OCI-M2 (cell line): ENCODE measurements at regions not wholly inside any gene's neighbourhood (a gene's known extent, or its start where the extent isn't known, plus 50 kb on each side); places are given as distances from the start of the nearest gene placed in this dataset.
"Not testable (repeated sequence)": the region's sequence is repeated elsewhere in the genome, so short reads cannot be mapped to it uniquely, and the experiment has no call there.

ENCODE experiments used
- DNase-seq: peaks from one replicate; lab custom pipeline; 2025; ENCODE audit not compliant: unreplicated experiment; lab: John Stamatoyannopoulos, UW

DNA sequence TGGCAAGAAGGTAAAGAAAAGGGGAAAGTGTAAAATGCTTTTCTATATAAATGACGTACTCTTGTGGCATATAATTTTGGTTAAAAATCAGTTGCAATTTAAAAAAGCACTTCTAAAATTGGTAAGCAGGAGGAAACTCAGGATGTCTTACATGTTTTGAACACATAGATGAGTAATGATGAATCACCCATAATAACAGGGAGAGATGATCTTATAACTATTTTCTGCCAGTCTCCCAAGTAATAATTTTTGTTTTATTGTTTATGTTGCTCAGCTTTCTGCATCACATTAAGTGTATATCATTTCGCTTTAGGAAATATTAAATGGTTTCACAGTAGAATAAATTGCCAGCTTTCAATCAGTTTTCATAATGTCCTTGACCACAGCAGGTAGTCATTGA lies 1430.7 kb upstream of the PCDH20 start:
- no peak for DNase-seq

DNA sequence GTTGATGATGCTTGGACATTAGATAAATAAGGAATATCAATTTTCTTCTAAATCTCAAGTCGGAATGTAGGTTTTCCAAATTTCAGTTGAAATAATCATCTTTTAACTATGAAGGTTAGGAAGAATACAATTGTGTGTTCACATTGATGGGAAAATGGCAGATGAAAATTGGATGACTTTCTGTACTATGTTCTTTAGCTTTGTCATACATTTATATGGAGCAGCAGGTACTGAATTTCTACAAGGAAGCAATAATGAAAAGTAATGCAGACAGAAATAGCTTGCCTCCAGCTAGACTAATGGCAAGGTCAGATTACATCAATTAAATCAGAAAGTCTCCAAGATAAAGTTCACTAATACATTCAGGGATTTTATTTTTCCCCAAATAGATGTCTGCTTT lies 1423.7 kb upstream of the PCDH20 start:
- no peak for DNase-seq

DNA sequence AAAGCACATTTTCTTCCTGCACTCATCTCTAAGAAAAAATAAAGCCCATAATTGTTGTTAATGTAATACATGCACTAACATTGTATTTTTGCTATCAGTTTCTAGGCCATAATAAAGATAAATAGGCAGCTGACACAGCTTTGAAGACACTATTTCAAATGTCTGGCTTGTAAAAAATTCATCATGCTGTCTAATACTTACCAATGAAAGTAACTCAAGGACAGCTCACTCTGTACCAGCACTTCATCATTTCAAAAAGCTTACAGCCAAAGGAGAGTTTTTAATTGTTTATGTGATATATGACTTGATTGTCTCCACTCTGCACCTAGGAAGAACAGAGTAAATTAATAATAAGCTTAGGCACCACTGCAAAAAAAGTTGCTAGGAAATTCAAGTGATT lies 1423.3 kb upstream of the PCDH20 start:
- DNase-seq = no peak

DNA sequence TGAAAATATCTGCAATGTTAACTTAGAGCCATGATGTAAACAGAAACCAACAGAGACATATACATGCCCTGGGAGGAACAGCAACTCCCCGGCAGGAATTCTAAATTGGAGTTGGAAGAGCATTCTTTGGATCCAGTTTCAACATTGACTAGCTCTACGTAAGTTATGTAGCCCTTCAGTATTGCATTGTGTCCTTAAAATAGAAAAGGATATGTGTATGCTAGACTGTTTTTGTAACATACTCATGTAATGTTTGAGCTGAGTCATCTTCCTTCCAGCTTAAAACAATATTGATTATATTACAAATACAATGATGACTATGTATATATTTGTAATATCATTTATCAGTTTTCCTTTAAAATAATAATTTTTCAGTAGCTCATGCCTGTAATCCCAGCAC lies 1422.2 kb upstream of the PCDH20 start:
- DNase-seq = no peak

DNA sequence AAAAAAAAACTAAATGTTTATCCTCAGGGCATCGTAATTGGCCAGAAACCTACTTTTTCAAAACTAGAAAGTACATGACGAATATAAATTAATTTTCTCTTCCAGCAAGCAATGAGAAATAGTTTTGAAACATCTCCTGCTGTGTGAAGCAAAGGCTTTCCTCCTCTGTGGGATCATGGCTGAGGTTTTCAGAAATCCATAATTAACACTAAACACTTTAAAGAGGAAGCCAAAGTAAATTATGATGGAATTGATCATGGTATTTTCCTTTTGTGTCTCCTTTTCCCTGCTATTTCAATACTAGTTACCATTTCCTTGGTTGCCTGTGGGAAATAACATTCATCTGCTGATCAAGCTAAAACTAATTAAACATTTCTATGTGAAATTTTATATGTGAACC lies 1413.8 kb upstream of the PCDH20 start:
- DNase-seq = no peak

DNA sequence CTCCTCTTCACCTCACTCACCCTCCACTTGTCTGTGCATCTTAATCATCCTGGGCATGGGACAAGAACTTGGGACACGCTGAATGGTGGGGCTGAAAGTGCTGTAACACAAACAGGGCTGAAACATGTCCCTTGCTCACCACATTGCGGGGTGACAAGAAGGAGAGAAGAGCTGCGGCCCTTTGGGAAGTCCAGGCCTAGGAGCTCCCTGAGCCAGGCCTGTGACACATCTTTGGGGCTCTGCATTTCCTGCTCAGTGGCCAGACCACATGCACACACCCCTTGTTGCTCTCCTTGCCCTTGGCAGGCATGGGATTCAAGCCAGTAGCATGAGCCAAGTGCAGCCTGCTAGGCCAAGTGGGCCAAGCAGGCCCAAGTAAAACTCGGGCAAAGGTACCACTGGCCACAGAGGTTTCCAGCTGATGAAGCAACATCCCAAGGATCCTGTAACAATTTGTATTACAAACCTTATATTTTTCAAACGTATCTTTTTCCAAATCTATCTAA lies 1384.3 kb upstream of the PCDH20 start:
- no peak for DNase-seq

DNA sequence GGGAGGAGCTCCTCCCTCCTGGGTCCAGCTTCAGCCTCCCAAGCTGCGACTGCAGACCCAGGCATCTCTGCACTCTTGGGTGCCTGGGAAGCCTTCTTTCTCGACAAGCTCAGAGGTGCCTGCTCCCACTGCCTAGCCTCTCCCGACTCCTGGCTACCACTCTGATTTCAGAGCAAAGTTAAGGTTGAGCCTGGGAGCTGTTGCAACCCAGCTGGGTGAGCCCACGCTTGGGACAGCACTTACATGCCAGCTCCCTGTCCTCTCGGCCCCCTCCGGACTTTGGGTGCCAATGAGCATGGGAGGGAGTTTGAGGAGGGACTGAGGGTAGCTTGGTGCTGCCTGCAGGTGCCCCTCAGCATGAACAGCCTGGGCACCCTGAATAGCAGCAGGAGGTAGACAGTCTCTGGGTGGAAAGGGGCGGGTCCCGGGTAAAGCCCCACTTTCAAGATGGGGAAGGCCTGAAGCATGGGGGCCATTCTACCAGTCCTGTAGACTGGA lies 1383.4 kb upstream of the PCDH20 start:
- DNase-seq = no peak

DNA sequence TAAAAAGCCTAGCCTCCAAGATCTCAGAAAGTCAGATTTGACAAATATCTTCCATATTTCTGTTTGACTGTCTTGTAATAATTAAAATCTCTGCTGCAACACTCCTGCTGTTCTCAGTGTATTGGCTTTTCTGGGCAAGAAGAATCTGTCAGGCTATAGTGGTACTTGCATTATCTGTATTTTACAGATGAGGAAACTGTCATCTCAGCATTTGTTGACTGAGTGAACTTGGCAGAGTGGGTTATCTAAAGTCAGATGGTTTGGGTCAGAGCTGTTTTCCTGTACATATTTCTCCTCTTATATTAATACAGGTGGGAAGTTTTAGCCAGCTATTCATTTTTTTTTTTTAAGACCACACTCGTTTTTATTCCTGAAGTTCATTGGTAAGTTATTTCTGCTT lies 1378.2 kb upstream of the PCDH20 start:
- no peak for DNase-seq

DNA sequence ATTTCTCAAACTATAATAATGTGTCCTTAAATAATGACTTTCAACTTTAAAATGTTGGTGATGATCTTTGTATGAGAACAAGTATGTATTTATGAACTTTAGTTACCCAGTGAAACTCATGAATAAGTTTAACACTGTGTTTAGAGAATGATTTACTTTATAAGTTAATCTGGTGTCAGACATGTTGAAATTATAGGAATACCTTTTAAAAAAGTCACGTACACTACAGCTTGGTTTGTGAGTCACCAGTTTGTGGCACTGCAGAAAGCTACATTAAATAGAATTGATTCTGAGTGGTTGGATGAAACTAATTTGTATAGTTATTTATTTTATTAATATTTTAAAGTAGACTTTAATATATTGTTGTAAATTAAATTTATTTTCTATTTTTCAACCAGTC lies 1366.2 kb upstream of the PCDH20 start:
- no peak for DNase-seq

DNA sequence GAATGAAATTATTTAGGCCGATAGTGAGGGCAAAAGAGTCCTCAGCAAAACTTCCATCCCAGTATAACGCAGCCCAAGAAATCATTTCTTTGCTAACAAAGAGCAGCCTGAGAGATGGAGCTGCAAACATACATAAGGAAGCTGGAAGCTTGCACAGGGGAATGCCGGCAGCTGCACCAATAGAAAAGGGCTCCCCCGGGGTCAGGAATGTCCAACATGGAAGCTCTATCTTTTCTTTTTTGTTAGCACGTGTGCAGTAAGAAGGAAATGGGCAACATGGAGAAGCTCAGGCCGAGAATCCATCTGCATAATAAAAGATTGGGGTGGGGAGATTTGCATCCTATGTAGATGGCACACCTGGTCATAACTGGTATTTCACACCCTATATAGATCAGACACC lies 1363.5 kb upstream of the PCDH20 start:
- DNase-seq = no peak

DNA sequence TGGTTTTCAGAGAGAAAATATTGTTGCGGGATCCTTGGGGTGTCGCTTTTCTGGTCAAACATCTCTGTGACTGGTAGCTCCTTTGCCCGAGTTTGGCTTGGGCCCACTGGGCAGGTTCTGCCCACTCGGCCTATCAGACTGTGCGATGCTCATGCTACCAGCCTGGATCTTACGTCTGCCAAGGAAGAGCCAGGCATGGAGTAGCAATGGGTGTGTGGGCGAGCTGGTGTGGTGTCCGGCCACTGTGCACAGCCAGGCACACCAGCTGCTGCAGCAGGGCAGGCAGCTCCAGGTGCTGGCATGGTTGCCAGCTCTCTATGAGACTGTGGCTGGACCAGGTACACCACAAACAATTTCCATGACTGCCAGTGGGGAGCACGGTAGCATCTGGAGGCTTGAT lies 1351.8 kb upstream of the PCDH20 start:
- DNase-seq = no peak

DNA sequence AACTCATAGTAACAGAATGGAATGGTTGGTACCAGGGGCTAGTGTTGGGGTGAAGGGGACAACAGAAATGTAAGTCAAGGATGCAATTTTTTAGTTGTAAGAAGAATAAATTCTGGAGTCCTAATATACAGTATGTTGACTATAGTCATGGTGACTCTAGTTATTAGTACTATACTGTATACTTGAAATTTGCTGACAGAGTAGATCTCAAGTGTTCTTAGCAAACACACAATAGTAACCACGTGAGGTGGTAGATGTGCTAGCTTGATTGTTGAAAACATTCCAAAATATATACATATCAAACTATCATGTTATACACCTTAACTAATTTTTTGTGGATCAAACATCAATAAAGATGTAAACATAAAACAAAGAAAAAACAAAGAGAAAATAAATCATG lies 1345.1 kb upstream of the PCDH20 start:
- DNase-seq = no peak

DNA sequence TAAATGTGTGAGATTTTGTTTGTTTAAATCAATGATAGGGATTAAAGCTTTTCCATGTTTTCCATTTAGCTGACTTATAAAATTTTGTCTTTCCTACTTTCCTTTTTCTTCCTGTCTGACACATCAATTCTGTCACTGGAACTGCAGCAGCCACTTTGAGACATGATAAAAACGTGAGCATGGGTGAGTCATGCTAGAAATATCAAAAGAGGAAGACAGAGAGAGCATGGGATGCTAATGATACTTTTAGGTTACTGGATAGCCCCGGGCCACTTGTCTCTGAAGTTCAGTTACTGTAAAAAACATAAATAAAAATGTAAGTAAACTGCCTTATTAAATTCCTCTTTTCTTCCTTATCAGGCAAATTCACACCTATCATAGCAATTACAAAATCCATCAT lies 1332.0 kb upstream of the PCDH20 start:
- no peak for DNase-seq

DNA sequence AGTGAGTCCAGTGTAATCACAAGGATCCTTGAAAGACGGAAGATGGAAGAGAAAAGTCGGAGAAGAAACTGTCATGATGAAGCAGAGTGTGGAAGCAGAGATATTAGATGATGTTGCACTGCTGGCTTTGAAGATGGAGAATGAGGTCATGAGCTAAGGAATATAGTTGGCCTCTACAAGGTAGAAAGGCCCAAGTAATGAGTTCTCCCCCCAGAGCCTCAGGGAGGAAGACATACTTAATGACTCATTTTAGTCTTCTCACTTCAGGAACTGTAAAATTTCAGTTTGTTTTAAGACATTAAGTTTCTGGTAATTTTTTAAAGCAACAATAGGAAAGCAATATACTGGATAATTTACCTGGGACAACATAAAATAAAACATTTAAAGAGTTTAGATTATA lies 1331.5 kb upstream of the PCDH20 start:
- no peak for DNase-seq

DNA sequence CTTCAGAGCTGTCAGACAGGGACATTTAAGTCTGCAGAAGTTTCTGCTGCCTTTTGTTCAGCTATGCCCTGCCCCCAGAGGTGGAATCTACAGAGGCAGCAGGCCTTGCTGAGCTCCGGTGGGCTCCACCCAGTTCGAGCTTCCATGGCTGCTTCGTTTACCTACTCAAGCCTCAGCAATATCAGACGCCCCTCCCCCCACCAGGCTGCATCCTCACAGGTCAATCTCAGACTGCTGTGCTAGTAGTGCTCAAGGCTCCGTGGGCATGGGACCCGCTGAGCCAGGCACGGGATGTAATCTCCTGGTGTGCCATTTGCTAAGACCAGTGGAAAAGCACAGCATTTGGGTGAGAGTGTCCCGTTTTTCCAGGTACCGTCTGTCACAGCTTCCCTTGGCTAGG lies 1314.1 kb upstream of the PCDH20 start:
- not testable (repeated sequence) for DNase-seq

DNA sequence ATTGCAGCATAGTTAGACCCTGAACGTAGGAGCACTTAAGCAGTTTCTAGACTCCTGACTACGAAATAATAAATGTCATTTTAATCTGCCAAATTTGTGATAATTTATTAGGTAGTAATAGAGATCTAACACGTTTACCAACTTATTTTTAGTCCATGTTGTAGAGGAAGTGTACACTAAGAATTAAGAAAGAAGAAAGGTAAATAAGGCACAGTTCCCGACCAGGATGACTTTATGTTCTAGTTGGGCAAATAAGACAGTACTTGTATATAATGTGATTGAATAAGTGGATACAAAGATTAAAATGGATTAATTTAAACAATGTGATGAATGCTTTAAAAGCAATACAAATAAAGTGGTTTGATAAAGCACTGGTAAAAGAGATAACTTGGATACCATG lies 1306.2 kb upstream of the PCDH20 start:
- no peak for DNase-seq

DNA sequence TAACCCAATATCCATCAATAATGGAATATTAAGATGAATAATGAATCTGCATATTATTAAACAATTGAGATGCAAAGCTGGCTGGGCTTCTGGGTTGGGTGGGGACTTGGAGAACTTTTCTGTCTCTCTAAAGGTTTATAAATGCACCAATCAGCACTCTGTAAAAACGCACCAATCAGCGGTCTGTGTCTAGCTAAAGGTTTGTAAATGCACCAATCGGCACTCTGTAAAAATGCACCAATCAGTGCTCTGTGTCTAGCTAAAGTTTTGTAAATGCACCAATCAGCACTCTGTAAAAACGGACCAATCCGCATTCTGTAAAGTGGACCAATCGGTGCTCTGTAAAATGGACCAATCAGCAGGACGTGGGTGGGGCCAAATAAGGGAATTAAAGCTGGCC lies 1296.3 kb upstream of the PCDH20 start:
- not testable (repeated sequence) for DNase-seq

DNA sequence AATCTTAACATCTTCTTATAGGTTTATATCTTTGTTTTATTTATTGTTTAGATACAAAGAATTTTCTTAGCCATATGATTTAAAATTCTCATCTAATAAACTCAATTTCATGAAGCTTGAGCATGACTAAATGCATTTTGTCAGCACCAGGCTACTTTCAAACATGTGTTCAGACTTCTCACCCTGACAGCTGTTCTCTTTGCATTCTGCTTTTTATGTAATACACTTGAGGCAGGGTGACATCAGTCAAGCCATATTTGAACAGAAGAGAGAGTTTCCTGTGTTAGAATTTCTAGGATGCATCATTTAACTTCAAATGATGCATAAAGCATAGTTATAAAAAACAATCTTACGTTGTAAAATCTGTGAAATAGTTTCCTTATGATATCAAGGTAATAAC lies 1295.1 kb upstream of the PCDH20 start:
- DNase-seq = no peak

DNA sequence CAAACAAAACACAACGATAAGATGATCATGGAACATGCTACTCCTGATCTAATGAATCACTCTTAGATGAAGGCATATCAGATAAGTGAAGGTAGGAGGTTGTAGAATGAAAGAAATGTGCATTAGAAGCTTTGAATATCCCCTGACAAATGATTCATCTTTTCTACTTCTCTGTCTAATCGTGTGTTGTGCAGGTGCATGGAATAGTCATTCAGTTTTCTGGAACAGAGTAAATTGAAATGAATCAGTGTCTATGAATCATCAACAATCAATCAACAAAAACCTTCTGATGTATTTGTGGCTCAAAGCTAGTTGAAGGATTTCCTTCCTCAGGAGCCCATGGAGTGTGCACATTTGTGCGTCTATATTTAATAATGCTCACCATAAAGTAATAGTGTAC lies 1290.4 kb upstream of the PCDH20 start:
- DNase-seq = no peak

DNA sequence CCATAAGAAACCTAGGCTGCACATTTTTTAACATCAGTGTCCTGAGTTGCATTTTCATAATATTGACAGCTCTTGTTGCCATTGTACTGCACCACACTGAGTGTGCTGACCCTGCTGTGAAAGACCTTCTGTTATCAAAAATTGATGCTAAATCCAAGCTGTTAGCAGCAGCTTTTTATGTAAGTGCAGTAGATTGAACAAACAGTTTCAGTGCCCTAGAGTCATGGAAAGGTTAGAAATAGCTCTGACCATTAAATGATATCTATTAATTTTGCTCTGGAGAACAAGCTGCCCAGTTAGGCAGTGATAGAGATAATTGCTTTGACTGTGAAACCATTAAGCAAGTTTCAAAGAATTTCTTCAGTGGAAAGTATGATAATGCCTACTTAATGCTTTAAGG lies 1289.2 kb upstream of the PCDH20 start:
- no peak for DNase-seq

DNA sequence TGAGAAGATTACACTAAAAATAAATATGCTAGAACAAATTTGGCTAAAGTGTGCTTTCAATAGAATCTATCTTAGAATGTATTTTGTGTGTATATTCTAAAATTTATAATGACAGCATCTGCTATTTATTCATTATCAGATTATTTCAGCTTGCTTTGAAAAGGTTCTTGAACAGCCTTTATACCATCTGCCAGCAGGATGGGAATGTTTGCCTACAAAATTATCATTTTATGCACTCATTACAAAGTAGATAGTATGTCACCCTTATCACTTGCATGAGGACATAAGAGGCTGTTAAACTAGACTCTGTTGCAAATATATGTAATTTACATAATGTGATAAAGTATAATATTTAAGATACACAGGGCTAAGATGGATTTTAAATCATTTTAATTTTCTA lies 1286.9 kb upstream of the PCDH20 start:
- DNase-seq = no peak

DNA sequence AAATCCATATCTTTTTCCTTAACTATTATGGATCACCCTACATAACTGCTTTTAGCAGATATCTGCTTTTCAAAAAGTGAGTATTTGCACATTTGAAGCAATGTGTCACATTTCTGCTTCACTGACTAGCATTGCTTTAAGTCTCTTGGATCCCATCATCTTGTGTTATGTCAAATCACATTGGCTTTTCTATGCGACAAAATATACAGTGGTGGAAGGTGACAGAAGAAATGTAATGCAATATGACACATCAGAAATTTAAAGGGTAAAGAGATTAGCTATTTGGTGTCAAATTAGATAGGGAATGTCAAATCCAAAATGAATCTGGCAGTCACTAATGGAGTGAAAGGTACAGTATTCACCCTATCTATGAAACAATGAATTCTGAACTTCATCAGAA lies 1282.1 kb upstream of the PCDH20 start:
- no peak for DNase-seq

DNA sequence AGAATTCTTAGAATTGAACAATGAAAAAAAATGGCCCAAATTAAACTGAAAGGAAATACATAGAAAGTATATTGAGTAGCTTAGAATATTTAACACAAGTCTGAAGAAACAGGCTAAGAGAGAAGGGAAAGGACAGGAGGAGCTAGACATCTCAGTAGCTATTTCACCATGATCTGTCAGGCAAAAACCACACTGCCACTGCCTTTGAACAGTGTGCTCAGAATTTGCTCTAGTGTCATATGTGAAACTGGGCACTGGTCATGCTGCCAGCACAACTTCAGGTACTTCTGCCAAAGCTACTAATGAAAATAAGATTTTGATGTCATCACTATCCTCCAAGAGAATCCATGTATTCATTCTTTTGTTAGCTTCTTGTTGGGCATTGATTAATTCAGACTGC lies 1280.8 kb upstream of the PCDH20 start:
- DNase-seq = no peak

DNA sequence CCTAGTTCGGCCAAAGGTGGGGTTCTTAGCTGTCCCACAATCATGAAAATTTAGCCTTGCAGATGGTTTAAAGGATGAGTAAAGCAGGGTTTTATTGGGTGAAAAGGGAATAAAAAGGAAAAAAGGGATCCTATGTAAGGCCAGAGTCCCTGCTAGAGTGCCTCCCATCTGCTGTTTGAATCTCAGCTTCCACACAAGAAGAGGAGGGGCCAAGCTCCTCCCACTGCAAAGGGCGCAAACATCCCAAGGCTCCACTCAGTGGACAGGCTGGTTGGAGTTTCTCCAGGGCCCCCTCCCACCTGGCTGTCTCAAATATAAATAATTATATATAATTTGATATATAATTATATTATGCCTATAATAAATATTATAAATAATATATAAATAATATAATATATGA lies 1272.1 kb upstream of the PCDH20 start:
- no peak for DNase-seq
